HG03460 (cell line): ENCODE measurements at regions not wholly inside any gene's neighbourhood (a gene's known extent, or its start where the extent isn't known, plus 50 kb on each side); places are given as distances from the start of the nearest gene placed in this dataset.
"Not testable (repeated sequence)": the region's sequence is repeated elsewhere in the genome, so short reads cannot be mapped to it uniquely, and the experiment has no call there.

ENCODE experiments used
- ATAC-seq: cut with Tn5 transposase; IDR thresholded peaks from one replicate; pipeline ENCODE4 v1.9.1; 2021; ENCODE audit not compliant: unreplicated experiment

DNA sequence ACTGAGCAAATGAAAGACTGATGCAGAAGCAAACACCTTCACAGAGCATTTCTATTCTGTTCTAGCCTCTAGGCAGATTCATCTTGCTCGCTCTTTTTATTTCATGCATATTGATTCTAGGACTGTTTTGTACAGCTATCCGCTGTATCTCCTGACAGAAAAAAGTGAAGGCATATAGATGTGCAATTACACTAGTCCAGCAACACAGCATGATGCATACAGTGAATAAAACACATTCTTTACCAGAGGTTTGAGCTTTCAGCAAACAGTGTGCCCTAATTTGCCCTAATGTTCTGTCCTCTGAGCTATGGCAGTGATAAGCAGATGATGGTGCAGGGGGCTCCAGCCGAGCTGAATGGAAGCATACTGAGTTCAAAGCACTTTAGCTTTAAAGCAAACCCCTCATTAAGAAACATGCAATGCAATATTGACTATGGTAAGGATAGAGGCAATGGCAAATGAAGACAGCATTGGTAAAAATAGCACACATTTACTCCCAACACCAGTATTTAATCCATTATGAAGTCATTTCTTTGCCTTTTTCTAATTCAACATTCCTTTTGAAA is 141.2 kb upstream of the RGPD4 start:
- no peak for ATAC-seq

- ATAC-seq, result no peak
Observed at GRCh38 chr2:107687073-107687472, 139.6 kb upstream of the RGPD4 start.

DNA sequence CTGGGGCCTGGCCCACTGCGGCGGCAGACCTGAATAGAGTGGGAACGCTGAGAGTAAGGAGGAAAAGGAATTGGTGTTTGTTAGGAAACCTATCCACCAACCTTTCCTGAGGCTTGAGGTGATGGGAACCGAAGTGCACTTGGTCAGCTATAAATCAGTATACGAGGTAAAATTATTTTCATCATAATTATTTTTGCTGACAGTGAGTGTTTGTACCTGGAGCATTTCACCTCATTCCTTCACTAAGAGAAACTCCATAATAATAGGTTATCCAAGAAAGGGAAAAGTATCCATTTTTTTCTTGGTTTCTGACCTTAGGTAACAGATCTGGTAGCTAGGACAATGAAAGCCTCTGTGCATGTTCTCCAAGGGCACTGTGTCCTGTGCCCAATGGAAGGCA is 138.6 kb upstream of the RGPD4 start:
- no peak for ATAC-seq

DNA sequence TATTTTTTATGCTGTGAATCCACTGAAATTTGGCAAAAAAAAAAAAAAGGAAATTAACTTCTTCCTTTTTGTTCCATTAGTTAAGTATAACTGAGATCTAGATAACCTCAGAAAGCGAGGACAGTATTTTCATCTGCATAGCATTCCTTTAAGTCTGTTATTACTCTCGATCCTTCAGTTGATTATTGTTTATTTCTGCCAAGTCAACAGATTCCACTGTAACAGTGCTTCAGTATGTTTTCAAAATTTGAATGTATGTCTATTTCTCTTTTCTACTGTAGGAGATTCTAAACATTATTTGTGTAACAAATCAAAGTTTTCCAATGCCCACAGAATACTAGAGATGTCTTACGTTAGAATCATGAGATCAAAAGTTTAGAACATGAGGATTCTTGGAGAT is 133.1 kb upstream of the RGPD4 start:
- ATAC-seq, result no peak

- no peak for ATAC-seq
Observed at GRCh38 chr2:107694667-107695066, 132.0 kb upstream of the RGPD4 start.

GRCh38 chr2:107697385-107697784 is 129.3 kb upstream of the RGPD4 start:
- ATAC-seq, result no peak

DNA sequence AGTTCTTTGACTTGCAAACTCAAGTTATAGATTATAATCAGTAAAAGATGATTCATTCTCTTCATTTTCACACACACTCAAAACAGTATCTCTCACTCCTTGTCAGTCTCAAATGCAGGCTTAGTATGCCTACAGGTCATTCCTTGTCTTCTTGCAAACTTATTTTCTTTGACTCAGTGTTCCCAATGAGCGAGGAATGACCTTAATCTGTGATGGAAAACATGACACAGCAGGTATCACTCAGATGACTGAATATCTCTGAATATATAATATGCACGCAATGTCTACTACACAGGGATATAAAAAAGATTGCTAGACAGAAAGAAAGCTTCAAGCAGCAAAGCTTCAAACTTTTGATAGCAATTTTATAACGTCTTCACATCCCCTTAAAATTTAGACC is 127.8 kb upstream of the RGPD4 start:
- ATAC-seq, result no peak

DNA sequence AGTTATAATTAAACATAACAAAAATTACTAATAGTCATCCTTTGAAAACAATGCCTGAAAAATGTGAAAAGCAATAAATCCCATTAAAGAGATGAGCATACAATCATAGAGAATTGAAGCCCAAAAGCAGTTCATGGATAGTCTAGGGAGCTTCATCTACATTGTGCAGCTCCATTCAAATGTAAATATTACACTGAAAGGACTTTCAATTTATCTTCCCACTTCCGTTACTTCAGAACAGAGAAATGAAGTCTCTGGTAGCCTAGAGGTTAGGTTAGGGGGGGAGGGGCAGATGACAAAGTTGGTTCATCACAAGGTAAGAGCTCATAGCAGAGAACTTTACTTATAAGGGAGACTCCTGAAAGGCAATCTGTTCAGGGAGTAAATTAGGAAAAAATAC is 126.6 kb upstream of the RGPD4 start:
- ATAC-seq, result no peak

DNA sequence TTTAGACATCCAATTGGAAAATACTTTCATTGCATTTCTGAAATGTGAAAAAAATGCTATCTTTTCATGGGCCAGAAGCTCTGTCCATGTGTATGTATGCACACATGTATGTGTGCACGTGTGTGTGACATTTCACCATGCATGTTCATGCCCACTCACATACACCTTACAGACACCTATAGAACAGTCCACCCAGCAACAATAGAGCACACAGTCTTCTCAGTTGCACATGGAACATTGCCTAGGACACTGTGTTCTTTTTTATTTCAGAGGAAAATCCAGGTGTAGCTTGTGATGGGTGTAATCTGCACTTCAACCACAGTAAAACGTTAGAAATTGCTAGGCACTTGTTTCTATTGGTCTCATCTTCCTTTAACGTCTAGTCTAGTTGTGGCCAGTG is 114.8 kb upstream of the RGPD4 start:
- ATAC-seq, result no peak

DNA sequence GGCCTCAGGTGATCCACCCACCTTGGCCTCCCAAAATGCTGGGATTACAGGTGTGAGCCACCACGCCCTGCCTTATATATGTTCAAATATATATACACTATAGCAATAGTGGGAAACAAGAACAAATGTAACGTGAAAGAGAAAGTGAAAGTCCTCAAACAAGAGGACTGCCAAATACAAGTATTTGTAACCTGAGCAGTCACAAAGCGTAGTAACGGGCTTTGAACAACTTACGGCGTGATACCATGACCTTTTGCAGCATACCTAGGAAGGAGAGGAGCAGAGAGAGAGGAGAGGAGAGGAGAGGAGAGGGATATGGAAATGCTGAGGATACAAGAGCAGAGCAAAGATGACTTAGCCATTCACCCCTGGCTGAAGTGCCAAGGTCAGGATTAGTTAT is 113.8 kb upstream of the RGPD4 start:
- ATAC-seq, result peak; percentile 54

DNA sequence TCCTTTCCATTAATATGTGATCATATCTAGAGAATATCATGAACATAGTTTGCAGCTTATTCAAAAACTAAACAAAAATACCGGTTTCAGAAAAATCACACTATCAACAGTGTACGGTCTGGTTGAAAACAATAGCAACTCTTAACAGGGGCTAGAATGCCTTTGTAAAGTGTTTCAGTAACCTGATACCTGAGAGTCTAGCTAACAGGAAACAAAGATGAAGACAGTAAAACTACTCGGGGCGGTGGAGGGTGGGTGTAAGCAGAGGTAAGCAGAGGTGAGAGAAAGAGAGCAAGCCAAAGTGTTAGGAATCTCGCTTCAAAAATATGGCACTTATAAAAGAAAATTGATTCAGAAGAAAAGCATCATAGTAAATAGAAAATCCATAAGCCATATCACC is 109.0 kb upstream of the RGPD4 start:
- no peak for ATAC-seq

GRCh38 chr2:107719141-107719540 is 107.6 kb upstream of the RGPD4 start:
- no peak for ATAC-seq

DNA sequence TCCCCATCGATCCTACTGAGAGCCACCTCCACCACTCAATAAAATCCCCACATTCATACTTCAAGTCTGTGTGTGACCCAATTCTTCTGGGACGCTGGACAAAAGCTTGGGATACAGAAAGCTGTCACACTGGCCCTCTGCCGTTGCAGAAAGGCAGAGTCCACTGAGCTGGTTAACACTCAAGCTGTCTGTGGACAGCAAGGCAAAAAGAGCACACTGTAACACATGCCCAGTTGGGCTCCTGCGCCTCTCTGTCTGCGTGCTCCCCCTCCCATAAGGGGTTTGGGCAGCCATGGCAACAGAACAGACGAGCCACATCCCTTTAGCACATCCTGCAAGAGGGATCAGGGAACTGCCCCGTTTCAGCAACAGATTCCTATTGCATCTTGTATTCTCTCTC is 106.9 kb upstream of the RGPD4 start:
- no peak for ATAC-seq

GRCh38 chr2:107721178-107721577 is 105.5 kb upstream of the RGPD4 start:
- no peak for ATAC-seq

DNA sequence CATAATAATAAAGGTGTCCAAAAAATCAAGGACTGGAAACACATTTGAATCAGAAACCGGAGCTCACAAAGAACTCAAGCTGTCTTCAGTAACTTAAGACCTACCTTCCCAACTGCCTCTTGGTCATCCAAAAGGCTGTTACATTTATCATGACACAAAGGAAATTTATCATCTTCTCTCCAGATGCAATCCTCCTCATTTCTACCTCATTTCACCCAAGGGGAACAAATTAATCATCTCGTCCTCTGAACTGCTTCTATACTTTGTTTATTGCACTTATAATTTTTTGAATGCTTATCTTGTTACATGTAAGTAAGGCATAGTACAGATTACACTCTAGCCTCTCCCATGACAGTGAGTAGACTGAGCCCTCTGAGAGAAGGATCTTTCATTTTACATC is 105.1 kb upstream of the RGPD4 start:
- ATAC-seq, result no peak

DNA sequence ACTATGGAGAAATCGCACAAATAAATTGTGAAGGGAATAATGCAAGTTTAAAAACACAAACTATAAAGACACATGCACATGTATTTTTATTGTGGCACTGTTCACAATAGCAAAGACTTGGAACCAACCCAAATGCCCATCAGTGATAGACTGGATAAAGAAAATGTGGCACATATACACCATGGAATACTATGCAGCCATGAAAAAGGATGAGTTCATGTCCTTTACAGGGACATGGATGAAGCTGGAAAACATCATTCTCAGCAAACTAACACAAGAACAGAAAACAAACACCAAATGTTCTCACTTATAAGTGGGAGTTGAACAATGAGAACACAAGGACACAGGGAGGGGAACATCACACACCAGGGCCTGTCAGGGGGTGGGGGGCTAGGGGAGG is 100.9 kb upstream of the RGPD4 start:
- not testable (repeated sequence) for ATAC-seq

GRCh38 chr2:107727318-107727717 is 99.4 kb upstream of the RGPD4 start:
- no peak for ATAC-seq

- ATAC-seq, result no peak
Observed at GRCh38 chr2:107728586-107728985, 98.1 kb upstream of the RGPD4 start.

DNA sequence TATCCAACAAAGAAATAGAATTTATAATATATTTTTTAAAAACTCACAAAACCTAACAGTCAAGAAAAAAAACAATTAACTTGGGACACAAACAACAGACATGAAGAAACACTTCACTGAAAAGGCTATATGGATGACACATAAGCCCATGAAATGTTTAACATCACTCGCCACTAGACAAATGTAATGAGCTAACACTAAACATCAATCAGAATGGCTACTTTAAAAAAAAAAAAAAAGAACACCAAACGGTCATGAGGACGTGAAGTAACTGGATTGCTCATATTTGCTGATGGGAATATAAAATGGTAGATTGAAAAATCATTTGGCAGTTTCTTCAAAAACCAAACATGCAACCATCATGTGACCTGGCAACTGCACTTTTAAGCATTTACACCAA is 97.3 kb upstream of the RGPD4 start:
- ATAC-seq, result no peak

DNA sequence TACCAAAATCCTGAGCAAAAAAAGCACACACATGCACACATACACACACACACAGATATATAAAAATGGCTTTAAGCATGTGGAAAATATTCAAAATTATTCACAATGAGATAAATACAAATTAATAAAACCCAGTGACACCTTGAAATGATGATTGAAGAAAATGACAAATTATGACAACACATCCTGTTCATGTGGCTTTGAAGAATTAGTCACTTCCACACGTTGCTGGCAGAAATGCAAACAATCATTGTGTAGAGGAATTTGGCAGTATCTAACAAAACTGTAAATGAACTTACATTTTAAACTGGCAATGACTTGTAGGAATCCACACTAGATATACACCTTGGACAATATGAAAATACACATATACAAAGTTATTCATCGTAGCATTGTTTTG is 95.8 kb upstream of the RGPD4 start:
- ATAC-seq, result no peak

DNA sequence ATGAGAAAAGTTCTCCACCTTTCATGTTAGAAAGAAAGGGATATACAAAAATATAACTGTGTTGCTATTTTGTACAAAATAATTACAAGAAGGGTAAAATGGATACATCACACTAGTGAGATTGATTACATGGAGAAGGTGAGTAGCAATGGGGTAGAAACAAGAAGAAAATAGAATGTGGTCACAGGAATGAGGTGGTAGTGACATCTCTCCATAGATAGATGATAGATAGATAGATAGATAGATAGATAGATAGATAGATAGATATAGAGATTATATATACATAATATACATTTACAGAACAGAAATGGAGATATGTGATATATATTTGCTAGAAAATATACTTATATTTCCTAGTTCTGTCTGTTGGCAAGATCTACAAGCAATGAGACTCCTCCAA is 95.3 kb upstream of the RGPD4 start:
- no peak for ATAC-seq

DNA sequence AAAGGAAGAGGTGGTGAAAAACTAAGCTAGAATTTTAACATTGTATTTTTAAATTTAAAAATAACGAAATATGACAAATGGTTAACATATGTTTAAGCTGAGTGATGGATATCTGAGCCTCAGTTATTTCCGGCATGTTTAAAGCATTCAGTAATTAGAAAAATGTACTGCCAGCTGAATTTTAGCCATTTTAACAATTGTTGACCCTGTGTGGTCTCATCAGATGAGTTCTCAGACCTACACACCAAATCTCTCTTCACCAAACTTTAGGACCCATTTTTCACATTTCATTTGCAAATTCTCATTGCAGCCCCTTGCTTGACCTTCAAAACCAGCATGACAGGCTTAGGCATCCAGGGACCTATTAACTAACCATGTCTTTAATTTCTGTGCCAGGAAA is 91.5 kb upstream of the RGPD4 start:
- no peak for ATAC-seq

- no peak for ATAC-seq
Observed at GRCh38 chr2:107737756-107738155, 88.9 kb upstream of the RGPD4 start.

DNA sequence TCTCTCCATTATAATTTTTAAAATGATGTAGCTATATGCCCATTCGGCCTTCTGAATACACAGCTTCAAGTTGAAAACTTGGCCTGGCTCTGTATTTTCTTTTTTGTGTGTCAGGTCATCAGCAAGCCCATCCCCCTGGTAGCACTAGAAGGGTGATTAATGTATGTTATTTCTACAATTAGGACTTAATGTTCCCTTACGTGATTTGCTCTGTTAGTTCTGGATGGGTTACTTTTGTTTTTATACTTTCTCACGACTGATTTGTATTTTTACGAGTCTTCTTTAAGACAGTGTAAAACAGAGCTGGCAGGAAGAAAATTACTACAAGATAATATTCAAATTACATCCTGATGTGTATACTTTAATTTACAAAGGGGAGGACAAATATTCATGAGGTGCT is 88.4 kb upstream of the RGPD4 start:
- no peak for ATAC-seq
